ENCODE measurements at regions not wholly inside any gene's neighbourhood (a gene's known extent, or its start where the extent isn't known, plus 50 kb on each side); places are given as distances from the start of the nearest gene placed in this dataset.

DNA sequence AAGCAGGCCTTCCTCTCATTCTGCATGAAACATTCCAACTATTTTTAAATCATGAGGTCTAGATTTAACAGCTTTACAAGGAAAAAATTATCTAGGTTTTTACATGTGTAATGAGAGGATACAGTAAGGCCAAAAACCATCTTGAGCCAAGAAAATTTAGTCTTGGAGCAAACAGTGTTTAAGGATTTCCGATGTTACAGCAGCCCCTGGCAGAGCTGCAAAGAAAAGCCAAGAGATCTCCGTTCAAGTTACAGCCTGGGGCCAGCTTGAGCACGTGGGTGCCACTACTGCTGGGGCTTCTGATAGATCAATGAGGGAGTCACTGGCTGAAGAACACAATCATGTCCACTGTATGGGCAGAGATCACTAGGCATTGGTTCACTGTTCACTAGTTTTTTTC lies 156.2 kb downstream of the EVX1 start:
- ChIA-PET RAD21 (ENCODE audit: low non-redundant PET in 1 of 2, low total read pairs in 2 of 2, uncharacterized antibody in 2 of 2, unreplicated experiment in 2 of 2) (no interaction called here), POLR2A (no interaction called here), CTCF (no interaction called here)
- intact Hi-C loops (cut with micrococcal nuclease): no loop called here
- Histone ChIP-seq H3K4me3 (replicated peaks in 1 of 2; ENCODE audit: low read depth in 1 of 2, low read length in 2 of 2) (no peak overlapping the region), H4K20me1 (ENCODE audit: insufficient read depth) (no peaks in the 10 kb centered on the region), H3K79me2 (ENCODE audit: insufficient read depth, low read length) (no peaks in the 10 kb centered on the region), H3K9ac (ENCODE audit: low read length) (no peak overlapping the region), H3K27me3 (ENCODE audit: insufficient read depth, low read length) (no peaks in the 10 kb centered on the region), H2AFZ (ENCODE audit: low read depth, low read length, poor library complexity, severe bottlenecking) (no peak overlapping the region), H3K4me1 (ENCODE audit: control insufficient read depth in 1 of 2, insufficient read depth in 2 of 2, low read length in 2 of 2) (no peaks in the 10 kb centered on the region), H3K9me3 (ENCODE audit: control insufficient read depth in 1 of 2, insufficient read depth in 1 of 2, low read depth in 1 of 2, low read length in 2 of 2) (no peaks in the 10 kb centered on the region), H3K4me2 (ENCODE audit: low read length) (no peak overlapping the region), H3K27ac (ENCODE audit: low read depth, low read length) (no peak overlapping the region), H3K9me2 (ENCODE audit: insufficient read depth) (no peaks in the 10 kb centered on the region), H3K36me3 (ENCODE audit: control insufficient read depth in 1 of 2, insufficient read depth in 2 of 2, low read length in 2 of 2) (no peaks in the 10 kb centered on the region)
- BruUV-seq (replicated peaks): no TSS peak
- DNase-seq (ENCODE audit: low read depth, low spot score) (no peak), ATAC-seq (no peak)
- no peak for TF ChIP-seq POLR2AphosphoS5 (IDR thresholded peaks at IDR 0.05; ENCODE audit: low read depth, low read length)
- no peak for TF ChIP-seq ZNF274 (IDR thresholded peaks at IDR 0.05; ENCODE audit: low read depth, low read length)
- TF ChIP-seq YY1 (IDR thresholded peaks at IDR 0.05; ENCODE audit: extremely low read depth, insufficient replicate concordance, low read depth, low read length): no peak
- TF ChIP-seq SP1 (IDR thresholded peaks at IDR 0.05; ENCODE audit: low read depth): no peak
- TF ChIP-seq, protein P1, sequence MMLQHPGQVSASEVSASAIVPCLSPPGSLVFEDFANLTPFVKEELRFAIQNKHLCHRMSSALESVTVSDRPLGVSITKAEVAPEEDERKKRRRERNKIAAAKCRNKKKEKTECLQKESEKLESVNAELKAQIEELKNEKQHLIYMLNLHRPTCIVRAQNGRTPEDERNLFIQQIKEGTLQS (IDR thresholded peaks at IDR 0.05): no peak
- TF ChIP-seq SIN3A (IDR thresholded peaks at IDR 0.05; ENCODE audit: low read depth): no peak
- no peak for TF ChIP-seq ZFX (IDR thresholded peaks at IDR 0.05)

DNA sequence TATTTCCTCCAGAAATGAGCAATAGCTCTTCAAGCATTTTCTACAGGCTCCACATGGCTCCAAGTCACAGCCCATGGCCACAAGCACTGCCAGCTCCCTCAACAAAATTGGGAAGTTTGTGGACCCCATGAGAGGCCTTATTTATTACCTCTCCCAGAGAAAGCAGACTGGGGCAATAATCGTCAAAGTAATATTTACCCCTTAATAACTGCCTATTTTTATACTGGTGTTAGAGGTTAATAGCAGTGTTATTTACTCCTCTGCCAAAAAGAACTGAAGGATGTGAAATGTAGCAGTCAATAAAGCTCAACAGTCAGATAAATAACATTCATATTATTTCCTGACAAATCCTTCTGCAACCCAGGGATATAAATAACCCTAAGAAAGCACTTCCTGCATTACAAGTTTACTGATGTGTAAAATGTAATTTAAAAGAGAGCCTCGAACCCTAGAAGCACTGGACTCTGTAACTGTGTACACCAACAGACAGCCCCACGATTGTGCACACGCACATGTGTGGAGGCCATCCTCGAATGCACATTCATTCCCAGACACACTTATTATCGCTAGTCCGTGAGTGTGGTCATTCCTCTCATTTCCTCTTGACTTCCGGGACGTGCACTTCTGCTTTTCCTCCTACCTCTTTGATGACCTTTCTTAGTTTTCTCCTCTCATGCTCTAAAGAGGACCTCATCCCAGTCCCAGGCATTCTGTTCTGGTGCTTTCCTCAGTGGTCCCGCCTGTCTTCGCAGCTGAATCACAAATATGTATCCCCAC lies 157.4 kb downstream of the EVX1 start:
- ChIA-PET CTCF (no interaction called here), RAD21 (ENCODE audit: low non-redundant PET in 1 of 2, low total read pairs in 2 of 2, uncharacterized antibody in 2 of 2, unreplicated experiment in 2 of 2) (no interaction called here)
- TF ChIP-seq, protein P2, sequence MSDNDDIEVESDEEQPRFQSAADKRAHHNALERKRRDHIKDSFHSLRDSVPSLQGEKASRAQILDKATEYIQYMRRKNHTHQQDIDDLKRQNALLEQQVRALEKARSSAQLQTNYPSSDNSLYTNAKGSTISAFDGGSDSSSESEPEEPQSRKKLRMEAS (IDR thresholded peaks at IDR 0.05): no peak
- TF ChIP-seq RAD21 (IDR thresholded peaks at IDR 0.05; ENCODE audit: low read depth): no peak
- TF ChIP-seq, protein P3, sequence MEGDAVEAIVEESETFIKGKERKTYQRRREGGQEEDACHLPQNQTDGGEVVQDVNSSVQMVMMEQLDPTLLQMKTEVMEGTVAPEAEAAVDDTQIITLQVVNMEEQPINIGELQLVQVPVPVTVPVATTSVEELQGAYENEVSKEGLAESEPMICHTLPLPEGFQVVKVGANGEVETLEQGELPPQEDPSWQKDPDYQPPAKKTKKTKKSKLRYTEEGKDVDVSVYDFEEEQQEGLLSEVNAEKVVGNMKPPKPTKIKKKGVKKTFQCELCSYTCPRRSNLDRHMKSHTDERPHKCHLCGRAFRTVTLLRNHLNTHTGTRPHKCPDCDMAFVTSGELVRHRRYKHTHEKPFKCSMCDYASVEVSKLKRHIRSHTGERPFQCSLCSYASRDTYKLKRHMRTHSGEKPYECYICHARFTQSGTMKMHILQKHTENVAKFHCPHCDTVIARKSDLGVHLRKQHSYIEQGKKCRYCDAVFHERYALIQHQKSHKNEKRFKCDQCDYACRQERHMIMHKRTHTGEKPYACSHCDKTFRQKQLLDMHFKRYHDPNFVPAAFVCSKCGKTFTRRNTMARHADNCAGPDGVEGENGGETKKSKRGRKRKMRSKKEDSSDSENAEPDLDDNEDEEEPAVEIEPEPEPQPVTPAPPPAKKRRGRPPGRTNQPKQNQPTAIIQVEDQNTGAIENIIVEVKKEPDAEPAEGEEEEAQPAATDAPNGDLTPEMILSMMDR (IDR thresholded peaks at IDR 0.05 in 2 of 3, conservative IDR thresholded peaks at IDR 0.05 in 1 of 3; ENCODE audit: borderline replicate concordance in 1 of 3, insufficient read depth in 1 of 3, low read depth in 2 of 3, low read length in 2 of 3): no peak
- TF ChIP-seq, protein P1 (IDR thresholded peaks at IDR 0.05): no peak
- TF ChIP-seq SRF (IDR thresholded peaks at IDR 0.05; ENCODE audit: low read depth): no peak
- TF ChIP-seq YY1 (IDR thresholded peaks at IDR 0.05; ENCODE audit: extremely low read depth, insufficient replicate concordance, low read depth, low read length): no peak
- TF ChIP-seq JUND (IDR thresholded peaks at IDR 0.05): no peak
- no peak for TF ChIP-seq TCF7L2 (IDR thresholded peaks at IDR 0.05; ENCODE audit: borderline replicate concordance, extremely low read depth, insufficient read depth, insufficient read length)
- no peak for TF ChIP-seq ZNF274 (IDR thresholded peaks at IDR 0.05; ENCODE audit: low read depth, low read length)
- TF ChIP-seq SIN3A (IDR thresholded peaks at IDR 0.05; ENCODE audit: low read depth): no peak
- TF ChIP-seq FOSL1 (IDR thresholded peaks at IDR 0.05; ENCODE audit: low read depth): no peak
- TF ChIP-seq, protein P4, sequence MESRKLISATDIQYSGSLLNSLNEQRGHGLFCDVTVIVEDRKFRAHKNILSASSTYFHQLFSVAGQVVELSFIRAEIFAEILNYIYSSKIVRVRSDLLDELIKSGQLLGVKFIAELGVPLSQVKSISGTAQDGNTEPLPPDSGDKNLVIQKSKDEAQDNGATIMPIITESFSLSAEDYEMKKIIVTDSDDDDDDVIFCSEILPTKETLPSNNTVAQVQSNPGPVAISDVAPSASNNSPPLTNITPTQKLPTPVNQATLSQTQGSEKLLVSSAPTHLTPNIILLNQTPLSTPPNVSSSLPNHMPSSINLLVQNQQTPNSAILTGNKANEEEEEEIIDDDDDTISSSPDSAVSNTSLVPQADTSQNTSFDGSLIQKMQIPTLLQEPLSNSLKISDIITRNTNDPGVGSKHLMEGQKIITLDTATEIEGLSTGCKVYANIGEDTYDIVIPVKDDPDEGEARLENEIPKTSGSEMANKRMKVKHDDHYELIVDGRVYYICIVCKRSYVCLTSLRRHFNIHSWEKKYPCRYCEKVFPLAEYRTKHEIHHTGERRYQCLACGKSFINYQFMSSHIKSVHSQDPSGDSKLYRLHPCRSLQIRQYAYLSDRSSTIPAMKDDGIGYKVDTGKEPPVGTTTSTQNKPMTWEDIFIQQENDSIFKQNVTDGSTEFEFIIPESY (IDR thresholded peaks at IDR 0.05; ENCODE audit: extremely low read depth, insufficient replicate concordance, low read length): no peak

More for the DNA sequence above, 157.4 kb downstream of the EVX1 start:
- no TSS peak for BruUV-seq (replicated peaks)
- DNase-seq (ENCODE audit: low read depth, low spot score): no peak
- POLR2A ChIA-PET: no interaction called here
- H3K27ac ChIP-seq (ENCODE audit: low read depth, low read length): no peak overlapping the region
- H3K9ac ChIP-seq (ENCODE audit: low read length): no peak overlapping the region
- H3K9me3 ChIP-seq (ENCODE audit: control insufficient read depth in 1 of 2, insufficient read depth in 1 of 2, low read depth in 1 of 2, low read length in 2 of 2): no peaks in the 10 kb centered on the region
- H2AFZ ChIP-seq (ENCODE audit: low read depth, low read length, poor library complexity, severe bottlenecking): no peak overlapping the region
- H3K79me2 ChIP-seq (ENCODE audit: insufficient read depth, low read length): no peaks in the 10 kb centered on the region
- no peak for ATAC-seq
- H3K4me1 ChIP-seq (ENCODE audit: control insufficient read depth in 1 of 2, insufficient read depth in 2 of 2, low read length in 2 of 2): no peaks in the 10 kb centered on the region
- H3K4me3 ChIP-seq (replicated peaks in 1 of 2; ENCODE audit: low read depth in 1 of 2, low read length in 2 of 2): no peak overlapping the region
- intact Hi-C loops (cut with micrococcal nuclease): no loop called here
- H3K4me2 ChIP-seq (ENCODE audit: low read length): no peak overlapping the region
- no peaks in the 10 kb centered on the region for H3K27me3 ChIP-seq (ENCODE audit: insufficient read depth, low read length)
- no peaks in the 10 kb centered on the region for H3K9me2 ChIP-seq (ENCODE audit: insufficient read depth)
- H4K20me1 ChIP-seq (ENCODE audit: insufficient read depth): no peaks in the 10 kb centered on the region
- H3K36me3 ChIP-seq (ENCODE audit: control insufficient read depth in 1 of 2, insufficient read depth in 2 of 2, low read length in 2 of 2): no peaks in the 10 kb centered on the region
